ENCODE measurements at regions not wholly inside any gene's neighbourhood (a gene's known extent, or its start where the extent isn't known, plus 50 kb on each side); places are given as distances from the start of the nearest gene placed in this dataset.

DNA sequence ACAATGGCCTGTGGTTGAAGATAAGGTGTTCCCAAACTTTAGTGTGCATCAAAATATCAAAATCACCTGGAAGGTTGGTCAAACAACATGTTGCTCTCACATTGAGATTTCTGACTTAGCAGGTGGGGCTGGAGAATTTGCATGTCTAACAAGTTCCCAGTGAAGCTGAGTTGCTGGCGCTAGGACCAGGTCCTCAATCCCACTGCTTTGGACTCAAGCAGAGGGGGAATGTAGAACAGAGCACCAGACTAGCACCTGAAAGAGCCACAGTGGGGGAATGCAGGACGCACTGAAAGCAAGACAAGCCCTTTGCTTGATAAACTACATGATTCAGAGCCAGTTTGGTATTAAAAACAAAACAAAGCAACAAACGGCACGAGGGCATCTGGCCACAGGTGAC is 458.1 kb downstream of the MTRR start:
- Histone ChIP-seq H3K4me3 (ENCODE audit: low read depth, low read length) (no peak overlapping the region), H3K27ac (no peak overlapping the region), H3K9me3 (ENCODE audit: control insufficient read depth, low read length) (no peaks in the 10 kb centered on the region), H3K4me2 (ENCODE audit: low read length) (no peak overlapping the region), H3K36me3 (ENCODE audit: control insufficient read depth, insufficient read depth, low read length) (no peaks in the 10 kb centered on the region), H3K9ac (no peak overlapping the region), H2AFZ (no peak overlapping the region), H3K79me2 (no peaks in the 10 kb centered on the region), H3K4me1 (no peaks in the 10 kb centered on the region), H3K27me3 (ENCODE audit: control insufficient read depth, insufficient read depth, low read length) (no peaks in the 10 kb centered on the region)
- TF ChIP-seq, protein P1, sequence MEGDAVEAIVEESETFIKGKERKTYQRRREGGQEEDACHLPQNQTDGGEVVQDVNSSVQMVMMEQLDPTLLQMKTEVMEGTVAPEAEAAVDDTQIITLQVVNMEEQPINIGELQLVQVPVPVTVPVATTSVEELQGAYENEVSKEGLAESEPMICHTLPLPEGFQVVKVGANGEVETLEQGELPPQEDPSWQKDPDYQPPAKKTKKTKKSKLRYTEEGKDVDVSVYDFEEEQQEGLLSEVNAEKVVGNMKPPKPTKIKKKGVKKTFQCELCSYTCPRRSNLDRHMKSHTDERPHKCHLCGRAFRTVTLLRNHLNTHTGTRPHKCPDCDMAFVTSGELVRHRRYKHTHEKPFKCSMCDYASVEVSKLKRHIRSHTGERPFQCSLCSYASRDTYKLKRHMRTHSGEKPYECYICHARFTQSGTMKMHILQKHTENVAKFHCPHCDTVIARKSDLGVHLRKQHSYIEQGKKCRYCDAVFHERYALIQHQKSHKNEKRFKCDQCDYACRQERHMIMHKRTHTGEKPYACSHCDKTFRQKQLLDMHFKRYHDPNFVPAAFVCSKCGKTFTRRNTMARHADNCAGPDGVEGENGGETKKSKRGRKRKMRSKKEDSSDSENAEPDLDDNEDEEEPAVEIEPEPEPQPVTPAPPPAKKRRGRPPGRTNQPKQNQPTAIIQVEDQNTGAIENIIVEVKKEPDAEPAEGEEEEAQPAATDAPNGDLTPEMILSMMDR (IDR thresholded peaks at IDR 0.05), result no peak

DNA sequence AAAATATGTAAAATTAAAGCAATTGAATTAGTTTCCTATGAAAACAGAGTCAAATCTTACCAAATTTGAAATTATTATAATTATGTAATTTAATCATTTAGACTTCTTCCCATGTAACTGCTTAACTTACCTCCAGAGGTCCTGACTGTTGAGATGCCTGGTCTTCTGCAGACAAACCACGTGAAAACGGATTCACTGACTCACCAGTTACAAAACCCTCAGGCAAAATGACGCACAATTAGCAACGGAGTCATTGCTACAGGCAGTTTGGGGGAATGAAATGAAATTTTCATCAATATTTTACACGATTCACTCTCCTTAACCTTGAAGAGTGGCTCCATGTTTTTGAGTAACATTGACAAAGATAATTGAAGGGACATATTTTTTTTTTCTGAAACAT is 460.8 kb downstream of the MTRR start:
- H3K36me3 ChIP-seq (ENCODE audit: control insufficient read depth, insufficient read depth, low read length), result no peaks in the 10 kb centered on the region
- H3K4me3 ChIP-seq (ENCODE audit: low read depth, low read length), result no peak overlapping the region
- no peak overlapping the region for H3K9ac ChIP-seq
- H2AFZ ChIP-seq, result no peak overlapping the region
- no peak overlapping the region for H3K4me2 ChIP-seq (ENCODE audit: low read length)
- no peaks in the 10 kb centered on the region for H3K9me3 ChIP-seq (ENCODE audit: control insufficient read depth, low read length)
- H3K79me2 ChIP-seq, result no peaks in the 10 kb centered on the region
- no peak overlapping the region for H3K27ac ChIP-seq
- TF ChIP-seq, protein P1 (IDR thresholded peaks at IDR 0.05), result no peak
- H3K27me3 ChIP-seq (ENCODE audit: control insufficient read depth, insufficient read depth, low read length), result no peaks in the 10 kb centered on the region
- H3K4me1 ChIP-seq, result no peaks in the 10 kb centered on the region

DNA sequence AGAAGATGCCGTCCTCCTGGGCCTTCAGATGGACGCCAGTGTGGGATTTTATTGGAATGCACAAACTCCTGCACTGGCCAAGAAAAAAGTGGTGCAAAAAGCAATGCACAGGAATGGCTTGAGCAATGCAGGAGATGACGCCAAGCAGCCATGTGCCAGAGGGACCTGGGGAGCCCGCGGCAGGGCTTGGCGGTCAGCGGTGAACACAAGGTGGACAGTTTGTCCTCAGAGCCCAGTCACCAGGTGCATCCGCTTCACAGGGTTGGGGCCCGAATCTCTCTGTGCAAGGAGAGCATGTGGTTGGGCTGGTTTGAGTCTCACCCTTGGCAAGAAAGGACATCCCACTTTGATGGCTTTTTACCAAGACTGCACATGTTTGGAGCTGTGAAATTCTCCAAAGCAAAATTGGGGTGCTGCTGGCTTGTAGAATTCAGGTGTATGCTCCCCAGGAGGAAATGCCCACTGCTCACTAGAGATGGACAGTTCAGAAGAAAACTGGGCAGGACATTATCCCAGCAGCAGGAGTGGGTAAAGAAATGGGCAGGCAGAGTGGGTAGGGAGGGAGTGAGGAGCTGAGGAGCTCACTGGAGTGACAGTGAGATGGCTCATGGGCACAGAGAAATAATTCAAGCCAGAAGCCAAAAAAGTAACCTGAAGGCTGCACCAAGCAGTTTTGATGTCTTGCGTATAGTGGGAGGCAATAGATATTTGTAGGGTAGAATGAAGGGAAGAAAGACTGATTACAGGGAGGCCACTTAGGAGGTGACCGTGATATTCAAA is 463.9 kb downstream of the MTRR start:
- Histone ChIP-seq H3K27me3 (ENCODE audit: control insufficient read depth, insufficient read depth, low read length) (no peaks in the 10 kb centered on the region), H2AFZ (no peak overlapping the region), H3K27ac (no peak overlapping the region), H3K36me3 (ENCODE audit: control insufficient read depth, insufficient read depth, low read length) (no peaks in the 10 kb centered on the region), H3K9ac (no peak overlapping the region), H3K9me3 (ENCODE audit: control insufficient read depth, low read length) (no peaks in the 10 kb centered on the region), H3K4me2 (ENCODE audit: low read length) (no peak overlapping the region), H3K4me3 (ENCODE audit: low read depth, low read length) (no peak overlapping the region), H3K79me2 (no peaks in the 10 kb centered on the region), H3K4me1 (no peaks in the 10 kb centered on the region)
- TF ChIP-seq, protein P1 (IDR thresholded peaks at IDR 0.05), result no peak

DNA sequence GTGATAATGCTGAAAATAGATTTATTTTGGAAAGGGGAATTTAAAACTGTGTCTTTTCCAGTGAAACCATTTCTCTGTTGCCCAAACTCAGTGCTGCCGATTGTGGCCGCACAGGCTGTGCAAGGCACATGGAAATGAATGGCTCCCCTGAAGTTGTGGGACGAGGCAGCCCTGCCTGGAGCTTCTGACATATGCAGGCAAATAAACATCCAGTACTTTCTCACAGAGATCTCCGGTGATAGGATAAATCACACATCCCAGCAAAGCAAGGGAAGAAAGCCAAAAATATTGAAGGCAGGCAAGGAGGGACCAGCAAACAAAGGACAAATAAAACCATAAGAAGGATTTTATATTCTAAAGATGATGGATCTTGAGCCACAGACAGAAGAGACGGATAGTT is 464.5 kb downstream of the MTRR start:
- H3K79me2 ChIP-seq, result no peaks in the 10 kb centered on the region
- TF ChIP-seq, protein P1 (IDR thresholded peaks at IDR 0.05), result no peak
- H3K9me3 ChIP-seq (ENCODE audit: control insufficient read depth, low read length), result no peaks in the 10 kb centered on the region
- no peak overlapping the region for H2AFZ ChIP-seq
- H3K9ac ChIP-seq, result no peak overlapping the region
- H3K4me1 ChIP-seq, result no peaks in the 10 kb centered on the region
- no peaks in the 10 kb centered on the region for H3K27me3 ChIP-seq (ENCODE audit: control insufficient read depth, insufficient read depth, low read length)
- no peak overlapping the region for H3K27ac ChIP-seq
- no peaks in the 10 kb centered on the region for H3K36me3 ChIP-seq (ENCODE audit: control insufficient read depth, insufficient read depth, low read length)
- H3K4me3 ChIP-seq (ENCODE audit: low read depth, low read length), result no peak overlapping the region
- no peak overlapping the region for H3K4me2 ChIP-seq (ENCODE audit: low read length)

DNA sequence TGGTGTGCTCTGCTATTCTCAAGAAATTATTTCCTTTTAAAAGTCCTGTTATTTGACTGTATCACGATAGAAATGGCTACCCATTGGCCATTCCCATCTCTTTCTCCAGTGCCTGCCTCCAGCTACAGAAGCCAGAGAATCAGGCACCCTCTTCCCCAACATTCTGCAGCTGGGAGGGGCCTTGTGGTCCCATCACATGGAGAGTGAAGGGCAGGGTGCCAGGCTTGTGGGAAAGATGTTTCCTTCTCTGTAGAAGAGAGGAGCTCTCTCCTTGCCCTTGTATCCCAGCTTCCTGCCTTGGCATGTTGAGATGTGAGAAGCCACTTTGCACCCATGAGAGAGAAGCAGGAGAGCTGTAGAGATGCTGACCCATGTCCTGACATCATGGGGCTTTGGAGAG is 465.0 kb downstream of the MTRR start:
- H3K4me1 ChIP-seq, result no peaks in the 10 kb centered on the region
- H3K9me3 ChIP-seq (ENCODE audit: control insufficient read depth, low read length), result no peaks in the 10 kb centered on the region
- H3K9ac ChIP-seq, result no peak overlapping the region
- no peaks in the 10 kb centered on the region for H3K79me2 ChIP-seq
- H3K4me2 ChIP-seq (ENCODE audit: low read length), result no peak overlapping the region
- no peak overlapping the region for H3K4me3 ChIP-seq (ENCODE audit: low read depth, low read length)
- H2AFZ ChIP-seq, result no peak overlapping the region
- H3K36me3 ChIP-seq (ENCODE audit: control insufficient read depth, insufficient read depth, low read length), result no peaks in the 10 kb centered on the region
- H3K27me3 ChIP-seq (ENCODE audit: control insufficient read depth, insufficient read depth, low read length), result no peaks in the 10 kb centered on the region
- no peak overlapping the region for H3K27ac ChIP-seq
- TF ChIP-seq, protein P1 (IDR thresholded peaks at IDR 0.05), result no peak

Measured in parathyroid adenoma (tissue), 2 donors.